Left renal pelvis (tissue), 4 donors: ENCODE measurements at regions not wholly inside any gene's neighbourhood (a gene's known extent, or its start where the extent isn't known, plus 50 kb on each side); places are given as distances from the start of the nearest gene placed in this dataset.
"Not testable (repeated sequence)": the region's sequence is repeated elsewhere in the genome, so short reads cannot be mapped to it uniquely, and the experiment has no call there.

Experiments used
- DNase-seq, 4 donors: peaks; one replicate each; pipeline ENCODE4 v3.0.0-alpha.2; 2013; ENCODE audit warnings: low read depth in 4 of 4, low spot score in 3 of 4

GRCh38 chr7:10637991-10638390, 335.7 kb upstream of the PHF14 start:
- DNase-seq: no peak

- DNase-seq: no peak
Measured at GRCh38 chr7:10643545-10643944, 330.1 kb upstream of the PHF14 start.

- DNase-seq: peak in 1 of 4 donors; percentile 2
Measured at GRCh38 chr7:10644849-10645248, 328.8 kb upstream of the PHF14 start.

GRCh38 chr7:10646194-10646593, 327.5 kb upstream of the PHF14 start:
- DNase-seq: no peak

- DNase-seq: no peak
Measured at GRCh38 chr7:10648289-10648688, 325.4 kb upstream of the PHF14 start.

- not testable (repeated sequence) for DNase-seq
Measured at GRCh38 chr7:10649120-10649519, 324.6 kb upstream of the PHF14 start.

- no peak for DNase-seq
Measured at GRCh38 chr7:10655031-10655430, 318.6 kb upstream of the PHF14 start.

GRCh38 chr7:10657201-10657600, 316.5 kb upstream of the PHF14 start:
- no peak for DNase-seq

- no peak for DNase-seq
Measured at GRCh38 chr7:10657837-10658236, 315.8 kb upstream of the PHF14 start.

- no peak for DNase-seq
Measured at GRCh38 chr7:10662491-10662890, 311.2 kb upstream of the PHF14 start.

- DNase-seq: no peak
Measured at GRCh38 chr7:10662982-10663884, 310.4 kb upstream of the PHF14 start.

- DNase-seq: no peak
Measured at GRCh38 chr7:10672186-10672585, 301.5 kb upstream of the PHF14 start.

- no peak for DNase-seq
Measured at GRCh38 chr7:10677211-10677610, 296.5 kb upstream of the PHF14 start.

GRCh38 chr7:10677668-10678232, 295.9 kb upstream of the PHF14 start:
- no peak for DNase-seq

- no peak for DNase-seq
Measured at GRCh38 chr7:10684606-10685005, 289.1 kb upstream of the PHF14 start.

GRCh38 chr7:10685040-10685439, 288.6 kb upstream of the PHF14 start:
- DNase-seq: no peak

GRCh38 chr7:10688544-10688943, 285.1 kb upstream of the PHF14 start:
- DNase-seq: no peak

GRCh38 chr7:10696064-10696463, 277.6 kb upstream of the PHF14 start:
- no peak for DNase-seq

- no peak for DNase-seq
Measured at GRCh38 chr7:10703059-10703458, 270.6 kb upstream of the PHF14 start.

GRCh38 chr7:10703981-10704380, 269.7 kb upstream of the PHF14 start:
- no peak for DNase-seq

GRCh38 chr7:10704653-10705052, 269.0 kb upstream of the PHF14 start:
- DNase-seq: no peak

GRCh38 chr7:10706875-10707493, 266.7 kb upstream of the PHF14 start:
- DNase-seq: no peak
